Peyer's patch (tissue), 4 donors: ENCODE measurements at regions not wholly inside any gene's neighbourhood (a gene's known extent, or its start where the extent isn't known, plus 50 kb on each side); places are given as distances from the start of the nearest gene placed in this dataset.
"Not testable (repeated sequence)": the region's sequence is repeated elsewhere in the genome, so short reads cannot be mapped to it uniquely, and the experiment has no call there.

ENCODE experiments used
- DNase-seq, 3 donors: peaks; one replicate each; pipeline ENCODE4 v3.0.0-alpha.2; 2017 to 2019
- H3K27ac ChIP-seq, 4 donors: fragments of 200-600 bp; sonication (generic); one replicate each; pipeline ENCODE4 v1.5.1; 2016 to 2019
- H3K27me3 ChIP-seq, 2 donors: fragments of 200-600 bp; sonication (generic); one replicate each; pipeline ENCODE4 v1.5.1; 2019
- H3K36me3 ChIP-seq, 3 donors: fragments of 200-600 bp; sonication (generic); one replicate each; pipeline ENCODE4 v1.5.1; 2016 to 2019
- H3K4me1 ChIP-seq, 4 donors: fragments of 200-600 bp; sonication (generic); one replicate each; pipeline ENCODE4 v1.5.1; 2016 to 2019
- H3K4me3 ChIP-seq, 4 donors: fragments of 200-600 bp; sonication (generic); 1 replicate in 3 of 4; 2 replicates in 1 of 4; pipeline ENCODE4 v1.5.1; 2016 to 2019; ENCODE audit warnings: mild to moderate bottlenecking in 1 of 4
- H3K9me3 ChIP-seq, 4 donors: fragments of 200-600 bp; sonication (generic); one replicate each; pipeline ENCODE4 v1.5.1; 2016 to 2019; ENCODE audit warnings: mild to moderate bottlenecking in 1 of 4
- POLR2A ChIP-seq, 2 donors: fragments of 450-650 bp; IDR thresholded peaks; one replicate each; pipeline ENCODE4 v1.5.1; 2017; ENCODE audit warnings: antibody characterized with exemption in 2 of 2, mild to moderate bottlenecking in 2 of 2, moderate library complexity in 2 of 2
- TF ChIP-seq, protein P1 (sequence below), 6 experiments: fragments of 450-650 bp in 4 of 6; fragments of 200-600 bp in 2 of 6; sonication (generic) in 1 of 6; IDR thresholded peaks; one replicate each; pipeline ENCODE4 v1.5.1; 2017 to 2019; ENCODE audit warnings: antibody characterized with exemption in 6 of 6, mild to moderate bottlenecking in 3 of 6, moderate library complexity in 1 of 6

DNA sequence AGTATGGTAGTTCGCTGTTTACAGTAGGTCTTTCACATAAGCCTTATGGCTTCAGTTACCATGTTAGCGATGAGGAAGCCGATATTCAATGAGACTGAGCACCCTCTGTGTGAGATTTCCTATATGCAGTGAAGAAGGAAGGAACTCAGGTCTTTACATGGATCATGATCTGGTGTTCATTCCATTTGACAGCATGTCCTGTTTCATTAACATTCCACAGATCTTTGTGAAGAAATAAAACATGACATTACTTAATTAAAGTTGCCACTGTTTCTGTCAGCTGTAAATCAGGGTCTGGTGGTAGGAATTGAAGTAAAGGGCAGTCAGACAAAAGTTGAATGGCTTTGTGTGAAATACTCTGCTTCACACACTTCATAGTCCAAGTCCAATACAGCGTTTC is 768.6 kb downstream of the ZPLD1 start:
- no peak for TF ChIP-seq POLR2A (IDR thresholded peaks at IDR 0.05)
- TF ChIP-seq, protein P1, sequence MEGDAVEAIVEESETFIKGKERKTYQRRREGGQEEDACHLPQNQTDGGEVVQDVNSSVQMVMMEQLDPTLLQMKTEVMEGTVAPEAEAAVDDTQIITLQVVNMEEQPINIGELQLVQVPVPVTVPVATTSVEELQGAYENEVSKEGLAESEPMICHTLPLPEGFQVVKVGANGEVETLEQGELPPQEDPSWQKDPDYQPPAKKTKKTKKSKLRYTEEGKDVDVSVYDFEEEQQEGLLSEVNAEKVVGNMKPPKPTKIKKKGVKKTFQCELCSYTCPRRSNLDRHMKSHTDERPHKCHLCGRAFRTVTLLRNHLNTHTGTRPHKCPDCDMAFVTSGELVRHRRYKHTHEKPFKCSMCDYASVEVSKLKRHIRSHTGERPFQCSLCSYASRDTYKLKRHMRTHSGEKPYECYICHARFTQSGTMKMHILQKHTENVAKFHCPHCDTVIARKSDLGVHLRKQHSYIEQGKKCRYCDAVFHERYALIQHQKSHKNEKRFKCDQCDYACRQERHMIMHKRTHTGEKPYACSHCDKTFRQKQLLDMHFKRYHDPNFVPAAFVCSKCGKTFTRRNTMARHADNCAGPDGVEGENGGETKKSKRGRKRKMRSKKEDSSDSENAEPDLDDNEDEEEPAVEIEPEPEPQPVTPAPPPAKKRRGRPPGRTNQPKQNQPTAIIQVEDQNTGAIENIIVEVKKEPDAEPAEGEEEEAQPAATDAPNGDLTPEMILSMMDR (IDR thresholded peaks at IDR 0.05) = no peak
- Histone ChIP-seq H3K9me3 (no peaks in the 10 kb centered on the region), H3K27ac (no peak overlapping the region), H3K36me3 (no peaks in the 10 kb centered on the region), H3K4me1 (no peaks in the 10 kb centered on the region), H3K27me3 (no peaks in the 10 kb centered on the region), H3K4me3 (no peak overlapping the region)
- DNase-seq = no peak

DNA sequence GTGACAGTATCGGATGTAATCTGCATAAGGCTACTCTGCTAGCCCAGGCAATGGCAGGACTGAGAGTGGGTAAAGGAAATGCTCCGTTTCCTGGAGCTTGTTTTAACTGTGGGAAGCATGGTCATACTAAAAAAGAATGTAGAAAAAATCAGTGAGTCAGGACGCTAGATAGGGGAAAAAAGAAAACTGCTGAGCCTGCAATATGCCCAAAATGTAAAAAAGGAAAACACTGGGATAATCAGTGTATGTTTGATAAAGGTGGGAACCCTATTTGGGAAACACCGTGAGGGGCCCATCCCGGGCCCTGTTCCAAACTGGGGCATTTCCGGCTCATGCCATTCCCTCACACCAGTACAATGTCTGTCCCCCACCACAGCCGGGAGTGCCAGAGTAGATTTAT is 775.8 kb downstream of the ZPLD1 start:
- no peak overlapping the region for H3K4me3 ChIP-seq
- H3K27me3 ChIP-seq = no peaks in the 10 kb centered on the region
- no peak for DNase-seq
- H3K27ac ChIP-seq = no peak overlapping the region
- no peaks in the 10 kb centered on the region for H3K9me3 ChIP-seq
- H3K4me1 ChIP-seq = no peaks in the 10 kb centered on the region
- no peaks in the 10 kb centered on the region for H3K36me3 ChIP-seq
- TF ChIP-seq, protein P1 (IDR thresholded peaks at IDR 0.05) = no peak
- no peak for TF ChIP-seq POLR2A (IDR thresholded peaks at IDR 0.05)

DNA sequence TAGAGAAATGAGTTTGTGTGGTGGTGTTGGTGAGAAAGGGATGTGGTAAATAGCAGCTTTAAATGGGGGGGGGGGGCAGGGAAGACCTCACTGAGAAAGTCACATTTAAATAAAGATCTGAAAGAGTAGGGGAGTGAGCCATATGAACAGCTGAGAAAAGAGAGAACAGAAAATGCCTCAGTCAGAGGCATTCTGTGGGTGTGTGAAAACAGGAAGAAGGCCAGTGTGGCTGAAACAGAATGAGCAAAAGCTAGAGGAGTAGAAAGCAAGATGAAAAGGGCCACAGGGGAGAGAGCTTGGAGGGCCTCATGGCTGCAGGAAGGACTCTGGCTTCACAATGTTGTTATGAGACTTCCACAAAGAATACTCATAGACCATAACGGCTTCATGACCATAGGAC is 783.3 kb downstream of the ZPLD1 start:
- H3K9me3 ChIP-seq = no peaks in the 10 kb centered on the region
- H3K27me3 ChIP-seq = no peaks in the 10 kb centered on the region
- no peak for DNase-seq
- TF ChIP-seq POLR2A (IDR thresholded peaks at IDR 0.05) = no peak
- TF ChIP-seq, protein P1 (IDR thresholded peaks at IDR 0.05) = no peak
- no peak overlapping the region for H3K27ac ChIP-seq
- H3K36me3 ChIP-seq = no peaks in the 10 kb centered on the region
- no peaks in the 10 kb centered on the region for H3K4me1 ChIP-seq
- H3K4me3 ChIP-seq = no peak overlapping the region

DNA sequence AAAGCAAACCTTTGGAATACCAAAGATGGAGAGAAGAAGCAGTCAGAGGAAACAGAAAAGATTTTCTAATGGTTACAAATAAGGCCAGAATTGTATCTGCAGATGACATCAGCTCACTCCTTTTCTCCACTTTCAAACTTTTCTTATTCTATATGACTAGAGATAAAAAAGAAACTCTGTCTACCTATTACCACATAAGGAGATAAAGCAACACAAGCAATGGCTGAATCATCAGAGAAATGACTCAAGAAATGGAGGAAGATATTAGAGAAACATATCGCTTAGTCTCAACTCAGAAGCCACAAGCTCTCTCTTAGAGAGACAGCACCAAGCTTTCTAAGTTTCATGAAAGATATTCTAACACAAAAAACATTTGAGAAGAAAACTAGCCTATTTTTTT is 784.0 kb downstream of the ZPLD1 start:
- Histone ChIP-seq H3K4me1 (no peaks in the 10 kb centered on the region), H3K27me3 (no peaks in the 10 kb centered on the region), H3K36me3 (no peaks in the 10 kb centered on the region), H3K9me3 (no peaks in the 10 kb centered on the region), H3K27ac (no peak overlapping the region), H3K4me3 (no peak overlapping the region)
- no peak for TF ChIP-seq POLR2A (IDR thresholded peaks at IDR 0.05)
- TF ChIP-seq, protein P1 (IDR thresholded peaks at IDR 0.05) = no peak
- no peak for DNase-seq

DNA sequence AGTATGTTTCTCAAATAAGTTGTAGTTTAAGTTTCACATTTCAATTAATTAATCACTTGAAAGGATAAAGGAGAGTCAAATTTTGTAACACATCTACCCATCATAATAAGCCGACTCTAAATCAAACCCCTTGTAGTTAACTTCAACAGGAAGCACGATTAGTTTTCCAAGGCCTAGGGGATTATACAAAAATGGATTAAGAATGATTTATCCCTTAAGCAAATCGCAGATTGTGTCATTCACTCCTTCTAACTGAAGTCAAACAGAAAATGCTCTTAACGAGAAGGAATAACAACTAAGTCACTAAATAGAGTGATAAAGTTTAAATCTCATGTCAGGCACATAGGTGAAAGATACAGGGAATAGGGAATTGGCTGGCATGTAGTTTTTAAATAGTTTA is 792.8 kb downstream of the ZPLD1 start:
- H3K9me3 ChIP-seq = no peaks in the 10 kb centered on the region
- H3K4me3 ChIP-seq = no peak overlapping the region
- no peaks in the 10 kb centered on the region for H3K27me3 ChIP-seq
- no peak for TF ChIP-seq POLR2A (IDR thresholded peaks at IDR 0.05)
- TF ChIP-seq, protein P1 (IDR thresholded peaks at IDR 0.05) = no peak
- no peaks in the 10 kb centered on the region for H3K4me1 ChIP-seq
- H3K36me3 ChIP-seq = no peaks in the 10 kb centered on the region
- no peak overlapping the region for H3K27ac ChIP-seq
- DNase-seq = no peak

DNA sequence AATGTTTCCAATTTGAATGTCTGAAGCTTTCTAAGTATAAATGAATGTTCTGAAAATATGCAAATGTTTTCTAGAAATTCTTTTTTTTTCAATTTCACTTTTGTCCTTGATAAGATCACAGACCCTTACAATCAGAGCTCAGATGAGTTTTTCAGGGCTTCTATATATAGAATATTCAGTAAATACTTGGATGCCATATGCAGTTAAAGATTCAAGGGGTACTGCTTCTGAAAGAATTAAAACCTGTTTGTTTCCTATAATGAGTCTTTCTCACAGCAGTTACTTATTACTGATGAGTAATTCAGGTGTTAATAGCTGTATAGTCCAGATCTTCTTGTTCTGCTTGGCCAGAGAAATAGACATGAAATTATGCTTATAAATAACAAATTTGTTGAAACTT is 812.6 kb downstream of the ZPLD1 start:
- no peak overlapping the region for H3K4me3 ChIP-seq
- H3K36me3 ChIP-seq = no peaks in the 10 kb centered on the region
- DNase-seq = no peak
- no peaks in the 10 kb centered on the region for H3K27me3 ChIP-seq
- H3K27ac ChIP-seq = no peak overlapping the region
- H3K9me3 ChIP-seq = no peaks in the 10 kb centered on the region
- no peak for TF ChIP-seq POLR2A (IDR thresholded peaks at IDR 0.05)
- TF ChIP-seq, protein P1 (IDR thresholded peaks at IDR 0.05) = no peak
- H3K4me1 ChIP-seq = no peaks in the 10 kb centered on the region

DNA sequence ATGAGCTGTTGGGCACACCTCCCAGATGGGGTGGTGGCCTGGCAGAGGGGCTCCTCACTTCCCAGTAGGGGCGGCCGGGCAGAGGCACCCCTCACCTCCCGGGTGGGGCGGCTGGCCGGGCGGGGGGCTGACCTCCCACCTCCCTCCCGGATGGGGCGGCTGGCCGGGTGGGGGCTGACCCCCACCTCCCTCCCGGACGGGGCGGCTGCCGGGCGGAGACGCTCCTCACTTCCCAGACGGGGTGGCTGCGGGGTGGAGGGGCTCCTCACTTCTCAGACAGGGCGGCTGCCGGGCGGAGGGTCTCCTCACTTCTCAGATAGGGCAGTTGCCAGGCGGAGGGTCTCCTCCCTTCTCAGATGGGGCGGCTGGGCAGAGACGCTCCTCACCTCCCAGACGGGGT is 820.0 kb downstream of the ZPLD1 start:
- H3K4me1 ChIP-seq, DNase-seq, H3K27me3 ChIP-seq, H3K4me3 ChIP-seq, H3K36me3 ChIP-seq, H3K9me3 ChIP-seq, H3K27ac ChIP-seq: not testable (repeated sequence)
